HL-60 (cell line): ENCODE measurements at regions not wholly inside any gene's neighbourhood (a gene's known extent, or its start where the extent isn't known, plus 50 kb on each side); places are given as distances from the start of the nearest gene placed in this dataset.

ENCODE experiments used
- CTCF ChIP-seq: IDR thresholded peaks from one replicate; pipeline ENCODE4 v1.5.1; 2011; ENCODE audit warnings: low read length, control low read depth, inconsistent platforms; ENCODE audit not compliant: insufficient read depth
- GABPA ChIP-seq: IDR thresholded peaks from 2 replicates; pipeline ENCODE4 v1.6.1; 2012; ENCODE audit warnings: low read depth
- POLR2AphosphoS5 ChIP-seq: IDR thresholded peaks from 2 replicates; pipeline ENCODE4 v1.6.1; 2012; ENCODE audit warnings: low read depth
- REST ChIP-seq: IDR thresholded peaks from 2 replicates; pipeline ENCODE4 v1.6.1; 2012; ENCODE audit warnings: low read depth; ENCODE audit not compliant: insufficient replicate concordance
- SPI1 ChIP-seq: IDR thresholded peaks from 2 replicates; pipeline ENCODE4 v1.6.1; 2012; ENCODE audit warnings: low read depth, mild to moderate bottlenecking, borderline replicate concordance

DNA sequence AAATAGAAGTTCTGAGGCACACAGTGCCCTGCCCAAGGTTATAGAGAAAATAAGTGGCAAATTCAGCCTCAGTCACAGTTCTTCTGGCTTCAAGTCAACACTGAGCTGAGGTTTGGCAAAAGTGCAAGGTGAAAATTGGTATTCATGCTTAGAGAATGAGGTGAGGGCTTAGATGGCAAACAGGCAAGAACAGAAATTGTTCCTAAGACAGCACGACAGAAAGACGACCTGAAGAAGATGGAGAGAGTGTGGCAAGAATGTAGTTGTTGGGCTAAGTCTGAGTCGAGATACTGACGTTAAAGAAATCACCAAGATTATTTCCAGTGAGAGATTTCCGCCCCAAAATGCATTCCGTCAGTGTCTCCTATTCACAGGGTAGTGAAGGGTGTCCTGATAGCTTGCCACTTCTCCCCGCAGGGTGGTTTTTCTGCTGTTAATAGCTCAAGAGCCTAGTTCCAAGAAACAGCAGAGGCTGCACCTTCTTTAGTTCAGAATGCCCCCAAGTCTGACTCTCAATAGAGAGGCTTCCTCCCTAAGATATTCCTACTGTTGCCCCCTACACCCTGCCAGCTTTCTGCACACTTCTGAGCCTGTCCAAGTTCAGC lies 260.8 kb upstream of the AMIGO2 start:
- TF ChIP-seq CTCF (no peak), POLR2AphosphoS5 (no peak), SPI1 (no peak), GABPA (no peak), REST (no peak)
